ENCODE measurements at regions not wholly inside any gene's neighbourhood (a gene's known extent, or its start where the extent isn't known, plus 50 kb on each side); places are given as distances from the start of the nearest gene placed in this dataset.

- TF ChIP-seq TCF12 (IDR thresholded peaks at IDR 0.05) (no peak), TCF12 (CRISPR knock-in tag; IDR thresholded peaks at IDR 0.05) (no peak), ZFP36 (IDR thresholded peaks at IDR 0.05; ENCODE audit: borderline replicate concordance, low read depth, low read length, partially characterized antibody) (no peak), ZSCAN21 (CRISPR knock-in tag; IDR thresholded peaks at IDR 0.05; ENCODE audit: borderline replicate concordance) (no peak), ZBTB33 (CRISPR knock-in tag; IDR thresholded peaks at IDR 0.05) (no peak), ARNT (IDR thresholded peaks at IDR 0.05) (no peak), ZNF225 (CRISPR knock-in tag; IDR thresholded peaks at IDR 0.05) (no peak), MYC (CRISPR knock-in tag; IDR thresholded peaks at IDR 0.05; ENCODE audit: borderline replicate concordance) (no peak), CSRNP1 (CRISPR knock-in tag; IDR thresholded peaks at IDR 0.05) (no peak)
- TF ChIP-seq, protein P1, sequence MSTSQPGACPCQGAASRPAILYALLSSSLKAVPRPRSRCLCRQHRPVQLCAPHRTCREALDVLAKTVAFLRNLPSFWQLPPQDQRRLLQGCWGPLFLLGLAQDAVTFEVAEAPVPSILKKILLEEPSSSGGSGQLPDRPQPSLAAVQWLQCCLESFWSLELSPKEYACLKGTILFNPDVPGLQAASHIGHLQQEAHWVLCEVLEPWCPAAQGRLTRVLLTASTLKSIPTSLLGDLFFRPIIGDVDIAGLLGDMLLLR (CRISPR knock-in tag; IDR thresholded peaks at IDR 0.05): no peak
- TF ChIP-seq, protein P2, sequence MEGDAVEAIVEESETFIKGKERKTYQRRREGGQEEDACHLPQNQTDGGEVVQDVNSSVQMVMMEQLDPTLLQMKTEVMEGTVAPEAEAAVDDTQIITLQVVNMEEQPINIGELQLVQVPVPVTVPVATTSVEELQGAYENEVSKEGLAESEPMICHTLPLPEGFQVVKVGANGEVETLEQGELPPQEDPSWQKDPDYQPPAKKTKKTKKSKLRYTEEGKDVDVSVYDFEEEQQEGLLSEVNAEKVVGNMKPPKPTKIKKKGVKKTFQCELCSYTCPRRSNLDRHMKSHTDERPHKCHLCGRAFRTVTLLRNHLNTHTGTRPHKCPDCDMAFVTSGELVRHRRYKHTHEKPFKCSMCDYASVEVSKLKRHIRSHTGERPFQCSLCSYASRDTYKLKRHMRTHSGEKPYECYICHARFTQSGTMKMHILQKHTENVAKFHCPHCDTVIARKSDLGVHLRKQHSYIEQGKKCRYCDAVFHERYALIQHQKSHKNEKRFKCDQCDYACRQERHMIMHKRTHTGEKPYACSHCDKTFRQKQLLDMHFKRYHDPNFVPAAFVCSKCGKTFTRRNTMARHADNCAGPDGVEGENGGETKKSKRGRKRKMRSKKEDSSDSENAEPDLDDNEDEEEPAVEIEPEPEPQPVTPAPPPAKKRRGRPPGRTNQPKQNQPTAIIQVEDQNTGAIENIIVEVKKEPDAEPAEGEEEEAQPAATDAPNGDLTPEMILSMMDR (CRISPR knock-in tag; IDR thresholded peaks at IDR 0.05): no peak
Observed at GRCh38 chr2:65605743-65606058, 173.3 kb upstream of the SPRED2 start.
